Ovary (tissue), 7 donors: ENCODE measurements at regions not wholly inside any gene's neighbourhood (a gene's known extent, or its start where the extent isn't known, plus 50 kb on each side); places are given as distances from the start of the nearest gene placed in this dataset.

ENCODE experiments used
- DNase-seq, 5 donors: peaks; one replicate each; pipeline ENCODE4 v3.0.0-alpha.2; 2019 to 2020
- H3K27ac ChIP-seq, 2 donors: fragments of 200-600 bp; one replicate each; pipeline versions ENCODE4 v1.5.1 to v1.8.0; 2019 to 2022
- H3K27me3 ChIP-seq: fragments of 200-600 bp; one replicate; pipeline ENCODE4 v1.8.0; 2022
- H3K36me3 ChIP-seq: fragments of 200-600 bp; sonication (generic); one replicate; pipeline ENCODE4 v1.5.1; 2019
- H3K4me1 ChIP-seq: one replicate; pipeline ENCODE4 v1.8.1; 2013; ENCODE audit warnings: mild to moderate bottlenecking, moderate library complexity; ENCODE audit not compliant: insufficient read depth
- H3K4me3 ChIP-seq: fragments of 200-600 bp; sonication (generic); one replicate; pipeline ENCODE4 v1.5.1; 2017
- H3K9me3 ChIP-seq, 2 donors: fragments of 200-600 bp in 1 of 2; sonication (generic) in 1 of 2; one replicate each; pipeline versions ENCODE4 v1.5.1 to v1.8.1; 2013 to 2019; ENCODE audit warnings: mild to moderate bottlenecking in 1 of 2, moderate library complexity in 1 of 2
- EP300 ChIP-seq: sonication (generic); formaldehyde crosslinking; IDR thresholded peaks from one replicate; pipeline ENCODE4 v1.6.1; 2017; ENCODE audit warnings: antibody characterized with exemption
- POLR2A ChIP-seq: fragments of 450-650 bp; IDR thresholded peaks from one replicate; pipeline ENCODE4 v1.6.1; 2017; ENCODE audit warnings: antibody characterized with exemption, mild to moderate bottlenecking, moderate library complexity
- WGBS, 3 donors: extraction: QIAGEN DNeasy Blood & Tissue Kit in 1 of 3; methylation state at CpG; one replicate each; pipeline versions ENCODE4 v1.1.5 to v1.1.7; 2013 to 2017; 5-methylcytosine and 5-hydroxymethylcytosine counted together
- intact Hi-C, 4 donors: fragments of 100-400 bp; cut with DNase I; formaldehyde crosslinking; loops; one replicate each; pipeline versions ENCODE4 v1.11.0 to v1.15.1; 2022 to 2023
- TF ChIP-seq, protein P1 (sequence below), 3 donors: fragments of 450-650 bp in 2 of 3; fragments of 200-600 bp in 1 of 3; IDR thresholded peaks; one replicate each; pipeline versions ENCODE4 v1.5.1 to v1.8.0; 2016 to 2022; ENCODE audit warnings: antibody characterized with exemption in 3 of 3, mild to moderate bottlenecking in 1 of 3
- donor health status: DM: no; HTN: no; CAD: no; lungs with moderate emphysema.
- donor health status: DM: no; HTN: no; CAD: no.
- donor health status: Bipolar disorder and iron deficiency.
- donor health status: DM: no; HTN: no; CAD: no.
- donor health status: DM: yes; HTN: yes; CAD: no.

DNA sequence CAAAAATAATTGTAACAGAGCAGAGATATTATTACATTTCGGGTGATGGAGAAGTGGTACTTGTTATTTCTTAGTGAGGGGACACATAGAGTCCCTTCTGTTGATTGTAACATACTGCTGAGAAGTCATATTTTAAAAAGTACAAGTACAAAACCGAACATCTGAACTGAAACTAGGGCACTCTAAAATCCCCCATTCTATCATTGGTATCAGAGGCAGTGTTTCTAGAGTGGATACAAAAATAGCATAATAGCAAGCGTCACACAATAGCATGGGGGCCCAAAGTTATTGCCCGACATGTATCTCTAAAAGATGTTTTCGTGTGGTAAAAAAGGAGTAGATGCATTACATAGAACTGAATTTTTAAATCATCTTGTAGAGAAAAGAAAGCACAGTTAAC is 502.1 kb upstream of the SLC10A2 start:
- WGBS, 3 donors, result 80 to 89% (median 82%) methylated on average over 5 of the region's 5 CpGs
- TF ChIP-seq POLR2A (no peak), EP300 (no peak)
- TF ChIP-seq, protein P1, sequence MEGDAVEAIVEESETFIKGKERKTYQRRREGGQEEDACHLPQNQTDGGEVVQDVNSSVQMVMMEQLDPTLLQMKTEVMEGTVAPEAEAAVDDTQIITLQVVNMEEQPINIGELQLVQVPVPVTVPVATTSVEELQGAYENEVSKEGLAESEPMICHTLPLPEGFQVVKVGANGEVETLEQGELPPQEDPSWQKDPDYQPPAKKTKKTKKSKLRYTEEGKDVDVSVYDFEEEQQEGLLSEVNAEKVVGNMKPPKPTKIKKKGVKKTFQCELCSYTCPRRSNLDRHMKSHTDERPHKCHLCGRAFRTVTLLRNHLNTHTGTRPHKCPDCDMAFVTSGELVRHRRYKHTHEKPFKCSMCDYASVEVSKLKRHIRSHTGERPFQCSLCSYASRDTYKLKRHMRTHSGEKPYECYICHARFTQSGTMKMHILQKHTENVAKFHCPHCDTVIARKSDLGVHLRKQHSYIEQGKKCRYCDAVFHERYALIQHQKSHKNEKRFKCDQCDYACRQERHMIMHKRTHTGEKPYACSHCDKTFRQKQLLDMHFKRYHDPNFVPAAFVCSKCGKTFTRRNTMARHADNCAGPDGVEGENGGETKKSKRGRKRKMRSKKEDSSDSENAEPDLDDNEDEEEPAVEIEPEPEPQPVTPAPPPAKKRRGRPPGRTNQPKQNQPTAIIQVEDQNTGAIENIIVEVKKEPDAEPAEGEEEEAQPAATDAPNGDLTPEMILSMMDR (IDR thresholded peaks at IDR 0.05), result no peak

DNA sequence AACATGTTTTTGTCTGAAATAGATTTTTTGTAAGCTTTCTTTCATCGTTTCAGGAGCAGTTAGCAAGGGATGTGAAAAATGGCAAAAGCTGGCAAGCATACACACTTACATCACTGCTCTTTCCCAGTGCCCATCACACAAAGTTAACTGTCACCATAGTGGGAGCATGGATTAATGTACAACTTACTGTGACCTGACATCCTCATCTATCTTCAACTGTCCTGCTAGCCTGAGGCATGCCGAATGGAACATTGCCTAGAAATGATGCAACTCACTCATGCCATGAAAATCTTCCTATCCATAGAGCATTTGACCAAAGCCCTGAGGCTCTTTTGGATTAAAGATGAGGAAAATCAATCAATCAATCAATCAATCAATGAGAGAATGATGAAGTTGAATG is 491.7 kb upstream of the SLC10A2 start:
- H3K4me1 ChIP-seq, result no peaks in the 10 kb centered on the region
- no peak overlapping the region for H3K4me3 ChIP-seq
- no peak overlapping the region for H3K27ac ChIP-seq
- WGBS, 3 donors, result 67 to 75% (median 70%) methylated on average over 2 of the region's 2 CpGs
- DNase-seq, result no peak
- H3K36me3 ChIP-seq, result no peaks in the 10 kb centered on the region
- intact Hi-C loops, result no loop called here
- no peak for TF ChIP-seq EP300
- TF ChIP-seq POLR2A, result no peak
- TF ChIP-seq, protein P1 (IDR thresholded peaks at IDR 0.05), result no peak
- H3K27me3 ChIP-seq, result no peaks in the 10 kb centered on the region
- H3K9me3 ChIP-seq, result no peaks in the 10 kb centered on the region

More for the DNA sequence above, 502.1 kb upstream of the SLC10A2 start:
- H3K27ac ChIP-seq, result no peak overlapping the region
- H3K4me1 ChIP-seq, result no peaks in the 10 kb centered on the region
- intact Hi-C loops, result no loop called here
- DNase-seq, result no peak
- no peak overlapping the region for H3K4me3 ChIP-seq
- no peaks in the 10 kb centered on the region for H3K27me3 ChIP-seq
- H3K36me3 ChIP-seq, result no peaks in the 10 kb centered on the region
- H3K9me3 ChIP-seq, result no peaks in the 10 kb centered on the region

DNA sequence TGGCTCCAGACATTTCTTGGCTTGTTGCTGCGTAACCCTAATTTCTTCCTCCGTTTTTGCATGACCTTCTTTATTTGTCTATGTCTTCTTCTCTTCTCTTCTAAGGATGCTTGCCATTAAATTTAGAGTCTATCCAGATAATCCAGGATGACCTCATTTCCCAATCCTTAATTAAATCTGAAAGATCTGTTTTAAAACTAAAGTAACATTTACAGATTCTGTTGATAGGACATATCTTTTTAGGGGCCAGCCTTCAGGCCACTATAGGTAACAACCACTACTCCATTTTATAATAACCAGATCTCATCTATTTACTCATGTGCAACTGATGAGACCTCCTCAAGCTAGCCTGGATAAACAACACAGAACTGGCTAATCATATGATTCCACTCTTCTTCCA is 490.5 kb upstream of the SLC10A2 start:
- Histone ChIP-seq H3K4me1 (no peaks in the 10 kb centered on the region), H3K27ac (no peak overlapping the region), H3K27me3 (no peaks in the 10 kb centered on the region), H3K36me3 (no peaks in the 10 kb centered on the region), H3K9me3 (no peaks in the 10 kb centered on the region), H3K4me3 (no peak overlapping the region)
- intact Hi-C loops, result no loop called here
- DNase-seq, result no peak
- 71 to 84% (median 84%) methylated on average over 2 of the region's 2 CpGs for WGBS, 3 donors
- no peak for TF ChIP-seq POLR2A
- TF ChIP-seq, protein P1 (IDR thresholded peaks at IDR 0.05), result no peak
- TF ChIP-seq EP300, result no peak

DNA sequence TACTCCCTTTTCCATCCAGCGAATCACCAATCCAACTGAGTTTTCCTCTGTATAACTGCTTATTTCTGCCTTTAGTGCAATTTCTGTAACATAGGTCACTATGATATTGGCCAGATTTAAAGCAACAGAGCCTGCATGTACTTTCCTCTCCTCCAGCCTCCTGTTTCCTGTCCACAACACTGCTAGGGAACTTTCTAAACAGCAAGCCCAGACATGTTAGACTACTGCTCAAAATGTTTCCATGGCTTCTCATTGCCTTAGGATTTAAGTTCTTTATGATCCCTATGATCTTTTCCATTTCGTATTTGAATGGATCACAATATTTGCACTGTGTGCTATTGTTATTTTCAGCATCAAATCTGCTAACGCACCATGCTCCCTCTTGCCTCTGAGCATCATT is 481.7 kb upstream of the SLC10A2 start:
- WGBS, 3 donors, result 59 to 61% (median 59%) methylated on average over 3 of the region's 3 CpGs
- Histone ChIP-seq H3K9me3 (no peaks in the 10 kb centered on the region), H3K27me3 (no peaks in the 10 kb centered on the region), H3K36me3 (no peaks in the 10 kb centered on the region), H3K4me1 (no peaks in the 10 kb centered on the region), H3K4me3 (no peak overlapping the region), H3K27ac (no peak overlapping the region)
- intact Hi-C loops, result no loop called here
- TF ChIP-seq EP300, result no peak
- TF ChIP-seq, protein P1 (IDR thresholded peaks at IDR 0.05), result no peak
- TF ChIP-seq POLR2A, result no peak
- DNase-seq, result no peak

DNA sequence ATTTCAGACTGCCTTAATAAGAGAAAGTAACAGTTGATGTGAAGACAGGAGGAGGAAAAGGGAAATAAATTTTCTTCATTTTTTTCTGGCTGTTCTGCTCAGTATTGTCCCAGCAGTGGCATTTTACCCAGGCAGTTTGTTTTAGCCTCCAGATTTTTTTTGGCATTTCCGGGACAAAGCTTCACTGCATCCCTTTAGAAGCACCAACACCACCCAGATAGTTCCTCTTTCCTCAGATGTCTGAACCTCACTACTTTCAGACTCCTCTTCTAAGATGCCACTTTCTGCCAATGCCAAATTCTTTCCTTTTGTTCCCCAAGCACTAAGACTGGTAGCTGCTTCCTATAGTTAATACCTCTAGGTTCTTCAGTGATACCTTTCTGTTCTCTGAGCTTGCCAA is 480.1 kb upstream of the SLC10A2 start:
- intact Hi-C loops, result no loop called here
- Histone ChIP-seq H3K27ac (no peak overlapping the region), H3K27me3 (no peaks in the 10 kb centered on the region), H3K4me3 (no peak overlapping the region), H3K4me1 (no peaks in the 10 kb centered on the region), H3K9me3 (no peaks in the 10 kb centered on the region), H3K36me3 (no peaks in the 10 kb centered on the region)
- WGBS, 3 donors, result 76 to 91% (median 83%) methylated on average over 1 of the region's 1 CpG
- TF ChIP-seq POLR2A, result no peak
- TF ChIP-seq, protein P1 (IDR thresholded peaks at IDR 0.05), result no peak
- TF ChIP-seq EP300, result no peak
- no peak for DNase-seq
